ENCODE measurements at regions not wholly inside any gene's neighbourhood (a gene's known extent, or its start where the extent isn't known, plus 50 kb on each side); places are given as distances from the start of the nearest gene placed in this dataset.
A peak's percentile ranks its signal among the peaks of the same experiment; 100 is the strongest.

GRCh38 chr15:89009080-89009479 is 79.2 kb upstream of the ABHD2 start:
- no peak for ATAC-seq
- TF ChIP-seq ISL1 (CRISPR knock-in tag; IDR thresholded peaks at IDR 0.05) (no peak), RARB (CRISPR knock-in tag; IDR thresholded peaks at IDR 0.05) (no peak)
- TF ChIP-seq, protein P1, sequence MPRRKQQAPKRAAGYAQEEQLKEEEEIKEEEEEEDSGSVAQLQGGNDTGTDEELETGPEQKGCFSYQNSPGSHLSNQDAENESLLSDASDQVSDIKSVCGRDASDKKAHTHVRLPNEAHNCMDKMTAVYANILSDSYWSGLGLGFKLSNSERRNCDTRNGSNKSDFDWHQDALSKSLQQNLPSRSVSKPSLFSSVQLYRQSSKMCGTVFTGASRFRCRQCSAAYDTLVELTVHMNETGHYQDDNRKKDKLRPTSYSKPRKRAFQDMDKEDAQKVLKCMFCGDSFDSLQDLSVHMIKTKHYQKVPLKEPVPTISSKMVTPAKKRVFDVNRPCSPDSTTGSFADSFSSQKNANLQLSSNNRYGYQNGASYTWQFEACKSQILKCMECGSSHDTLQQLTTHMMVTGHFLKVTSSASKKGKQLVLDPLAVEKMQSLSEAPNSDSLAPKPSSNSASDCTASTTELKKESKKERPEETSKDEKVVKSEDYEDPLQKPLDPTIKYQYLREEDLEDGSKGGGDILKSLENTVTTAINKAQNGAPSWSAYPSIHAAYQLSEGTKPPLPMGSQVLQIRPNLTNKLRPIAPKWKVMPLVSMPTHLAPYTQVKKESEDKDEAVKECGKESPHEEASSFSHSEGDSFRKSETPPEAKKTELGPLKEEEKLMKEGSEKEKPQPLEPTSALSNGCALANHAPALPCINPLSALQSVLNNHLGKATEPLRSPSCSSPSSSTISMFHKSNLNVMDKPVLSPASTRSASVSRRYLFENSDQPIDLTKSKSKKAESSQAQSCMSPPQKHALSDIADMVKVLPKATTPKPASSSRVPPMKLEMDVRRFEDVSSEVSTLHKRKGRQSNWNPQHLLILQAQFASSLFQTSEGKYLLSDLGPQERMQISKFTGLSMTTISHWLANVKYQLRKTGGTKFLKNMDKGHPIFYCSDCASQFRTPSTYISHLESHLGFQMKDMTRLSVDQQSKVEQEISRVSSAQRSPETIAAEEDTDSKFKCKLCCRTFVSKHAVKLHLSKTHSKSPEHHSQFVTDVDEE (CRISPR knock-in tag; IDR thresholded peaks at IDR 0.05) = no peak

DNA sequence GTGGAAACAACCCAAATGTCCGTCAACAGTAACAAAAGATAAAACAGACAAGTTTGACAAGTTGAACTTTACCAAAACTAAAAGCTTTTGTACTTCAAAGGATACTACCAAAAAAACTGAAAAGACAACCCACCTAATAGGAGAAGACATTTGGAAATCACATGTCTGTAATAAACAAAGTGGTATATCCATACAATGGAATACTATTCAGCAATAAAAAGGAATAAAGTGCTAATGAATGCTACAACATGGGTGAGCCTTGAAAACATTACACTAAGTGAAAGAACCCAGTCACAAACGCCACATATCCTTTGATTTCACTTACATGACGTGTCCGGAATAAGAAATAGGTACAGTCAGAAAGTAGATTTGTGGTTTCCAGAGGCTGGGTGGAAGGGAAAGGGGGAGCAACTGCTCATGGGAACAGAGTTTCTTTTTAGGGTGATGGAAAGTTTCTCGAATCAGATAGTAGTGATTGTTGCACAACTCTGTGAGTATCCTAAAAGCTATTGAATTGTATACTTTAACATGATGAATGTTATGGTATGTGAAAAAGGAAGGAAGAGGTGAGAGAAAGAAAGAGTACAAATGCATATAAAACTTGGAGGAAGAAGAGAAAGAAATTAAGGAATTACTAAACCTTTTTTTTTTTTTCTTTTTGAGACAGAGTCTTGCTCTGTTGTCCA is 72.7 kb upstream of the ABHD2 start:
- no peak for ATAC-seq
- TF ChIP-seq RARB (CRISPR knock-in tag; IDR thresholded peaks at IDR 0.05) (no peak), ZNF70 (CRISPR knock-in tag; IDR thresholded peaks at IDR 0.05) (no peak), ESRRG (CRISPR knock-in tag; IDR thresholded peaks at IDR 0.05) (no peak), ZNF8 (CRISPR knock-in tag; IDR thresholded peaks at IDR 0.05) (peak; percentile 93), BACH2 (CRISPR knock-in tag; IDR thresholded peaks at IDR 0.05; ENCODE audit: borderline replicate concordance) (no peak), ZC3H10 (CRISPR knock-in tag; IDR thresholded peaks at IDR 0.05) (no peak)
- TF ChIP-seq, protein P1 (CRISPR knock-in tag; IDR thresholded peaks at IDR 0.05) = no peak

DNA sequence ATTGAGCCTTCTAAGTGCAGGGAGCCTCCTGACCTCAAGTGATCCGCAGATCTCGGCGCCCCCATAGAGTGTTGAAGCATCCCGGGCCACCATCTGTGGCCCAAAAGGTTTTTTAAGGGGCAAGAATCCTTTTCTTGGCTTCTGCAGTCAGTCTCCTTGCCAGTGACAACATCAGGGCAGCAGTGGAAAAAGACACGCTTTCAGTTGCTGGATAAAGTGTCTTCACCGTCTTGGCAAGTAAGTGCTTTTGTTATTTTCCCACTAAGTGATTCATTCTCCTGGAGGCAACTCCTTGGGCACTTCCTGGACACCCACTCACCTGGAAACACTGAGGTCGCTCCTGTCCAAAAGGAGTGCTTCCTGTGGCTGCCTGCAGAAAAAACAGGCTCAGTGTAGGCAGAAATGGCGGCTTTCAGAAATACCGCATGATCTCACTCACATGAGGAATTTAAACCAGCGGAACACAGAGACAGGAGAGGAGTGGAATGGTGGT is 71.7 kb upstream of the ABHD2 start:
- ATAC-seq = no peak
- TF ChIP-seq ESRRG (CRISPR knock-in tag; IDR thresholded peaks at IDR 0.05) (no peak), TOX (CRISPR knock-in tag; IDR thresholded peaks at IDR 0.05; ENCODE audit: borderline replicate concordance) (no peak), ZC3H10 (CRISPR knock-in tag; IDR thresholded peaks at IDR 0.05) (no peak), SNAI2 (CRISPR knock-in tag; IDR thresholded peaks at IDR 0.05) (no peak), OSR1 (CRISPR knock-in tag; IDR thresholded peaks at IDR 0.05) (no peak), ARNTL (CRISPR knock-in tag; IDR thresholded peaks at IDR 0.05; ENCODE audit: borderline replicate concordance, low read depth) (no peak), ZNF70 (CRISPR knock-in tag; IDR thresholded peaks at IDR 0.05) (no peak)
- TF ChIP-seq, protein P2, sequence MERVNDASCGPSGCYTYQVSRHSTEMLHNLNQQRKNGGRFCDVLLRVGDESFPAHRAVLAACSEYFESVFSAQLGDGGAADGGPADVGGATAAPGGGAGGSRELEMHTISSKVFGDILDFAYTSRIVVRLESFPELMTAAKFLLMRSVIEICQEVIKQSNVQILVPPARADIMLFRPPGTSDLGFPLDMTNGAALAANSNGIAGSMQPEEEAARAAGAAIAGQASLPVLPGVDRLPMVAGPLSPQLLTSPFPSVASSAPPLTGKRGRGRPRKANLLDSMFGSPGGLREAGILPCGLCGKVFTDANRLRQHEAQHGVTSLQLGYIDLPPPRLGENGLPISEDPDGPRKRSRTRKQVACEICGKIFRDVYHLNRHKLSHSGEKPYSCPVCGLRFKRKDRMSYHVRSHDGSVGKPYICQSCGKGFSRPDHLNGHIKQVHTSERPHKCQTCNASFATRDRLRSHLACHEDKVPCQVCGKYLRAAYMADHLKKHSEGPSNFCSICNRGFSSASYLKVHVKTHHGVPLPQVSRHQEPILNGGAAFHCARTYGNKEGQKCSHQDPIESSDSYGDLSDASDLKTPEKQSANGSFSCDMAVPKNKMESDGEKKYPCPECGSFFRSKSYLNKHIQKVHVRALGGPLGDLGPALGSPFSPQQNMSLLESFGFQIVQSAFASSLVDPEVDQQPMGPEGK (CRISPR knock-in tag; IDR thresholded peaks at IDR 0.05; ENCODE audit: borderline replicate concordance) = no peak
- TF ChIP-seq, protein P3, sequence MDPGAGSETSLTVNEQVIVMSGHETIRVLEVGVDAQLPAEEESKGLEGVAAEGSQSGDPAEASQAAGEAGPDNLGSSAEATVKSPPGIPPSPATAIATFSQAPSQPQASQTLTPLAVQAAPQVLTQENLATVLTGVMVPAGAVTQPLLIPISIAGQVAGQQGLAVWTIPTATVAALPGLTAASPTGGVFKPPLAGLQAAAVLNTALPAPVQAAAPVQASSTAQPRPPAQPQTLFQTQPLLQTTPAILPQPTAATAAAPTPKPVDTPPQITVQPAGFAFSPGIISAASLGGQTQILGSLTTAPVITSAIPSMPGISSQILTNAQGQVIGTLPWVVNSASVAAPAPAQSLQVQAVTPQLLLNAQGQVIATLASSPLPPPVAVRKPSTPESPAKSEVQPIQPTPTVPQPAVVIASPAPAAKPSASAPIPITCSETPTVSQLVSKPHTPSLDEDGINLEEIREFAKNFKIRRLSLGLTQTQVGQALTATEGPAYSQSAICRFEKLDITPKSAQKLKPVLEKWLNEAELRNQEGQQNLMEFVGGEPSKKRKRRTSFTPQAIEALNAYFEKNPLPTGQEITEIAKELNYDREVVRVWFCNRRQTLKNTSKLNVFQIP (CRISPR knock-in tag; IDR thresholded peaks at IDR 0.05; ENCODE audit: borderline replicate concordance, low read depth) = no peak
- TF ChIP-seq, protein P4, sequence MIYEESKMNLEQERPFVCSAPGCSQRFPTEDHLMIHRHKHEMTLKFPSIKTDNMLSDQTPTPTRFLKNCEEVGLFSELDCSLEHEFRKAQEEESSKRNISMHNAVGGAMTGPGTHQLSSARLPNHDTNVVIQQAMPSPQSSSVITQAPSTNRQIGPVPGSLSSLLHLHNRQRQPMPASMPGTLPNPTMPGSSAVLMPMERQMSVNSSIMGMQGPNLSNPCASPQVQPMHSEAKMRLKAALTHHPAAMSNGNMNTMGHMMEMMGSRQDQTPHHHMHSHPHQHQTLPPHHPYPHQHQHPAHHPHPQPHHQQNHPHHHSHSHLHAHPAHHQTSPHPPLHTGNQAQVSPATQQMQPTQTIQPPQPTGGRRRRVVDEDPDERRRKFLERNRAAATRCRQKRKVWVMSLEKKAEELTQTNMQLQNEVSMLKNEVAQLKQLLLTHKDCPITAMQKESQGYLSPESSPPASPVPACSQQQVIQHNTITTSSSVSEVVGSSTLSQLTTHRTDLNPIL (CRISPR knock-in tag; IDR thresholded peaks at IDR 0.05; ENCODE audit: low read depth) = no peak
